Activated B cell treated with CpG ODN at 0.5 μM for 24 hours (primary cell): ENCODE measurements at regions not wholly inside any gene's neighbourhood (a gene's known extent, or its start where the extent isn't known, plus 50 kb on each side); places are given as distances from the start of the nearest gene placed in this dataset.

Experiments
- ATAC-seq: fragments of 200-7000 bp; cut with Tn5 transposase; one replicate; pipeline ENCODE4 v1.10.0; 2021; ENCODE audit warnings: low read depth, mild to moderate bottlenecking, moderate library complexity
- CTCF ChIA-PET: fragments of 350-600 bp; sonication (Branson Sonifier 250); formaldehyde crosslinking; loops from one replicate; lab custom pipeline; 2021; ENCODE audit warnings: antibody characterized with exemption; lab: Charles Lee
- POLR2A ChIA-PET: fragments of 350-600 bp; sonication (Branson Sonifier 250); formaldehyde crosslinking; loops from one replicate; lab custom pipeline; 2021; ENCODE audit warnings: antibody characterized with exemption; lab: Charles Lee
- DNase-seq: peaks from one replicate; pipeline ENCODE4 v3.0.0; 2022
- H3K27ac Mint-ChIP-seq: one replicate; pipeline ENCODE4 v1.8.0; 2020; ENCODE audit warnings: mixed read lengths
- H3K27me3 Mint-ChIP-seq: one replicate; pipeline ENCODE4 v1.8.0; 2021; ENCODE audit warnings: mixed read lengths
- H3K36me3 Mint-ChIP-seq: one replicate; pipeline ENCODE4 v1.8.0; 2021; ENCODE audit warnings: low read depth, mixed read lengths
- H3K4me1 Mint-ChIP-seq: one replicate; pipeline ENCODE4 v1.8.0; 2021; ENCODE audit warnings: mixed read lengths
- H3K4me3 Mint-ChIP-seq: one replicate; pipeline ENCODE4 v1.8.0; 2020; ENCODE audit warnings: mild to moderate bottlenecking, mixed read lengths
- H3K9me3 Mint-ChIP-seq: one replicate; pipeline ENCODE4 v1.8.0; 2020; ENCODE audit warnings: mixed read lengths
- intact Hi-C: fragments of 100-400 bp; cut with micrococcal nuclease; formaldehyde crosslinking; loops from one replicate; pipeline ENCODE4 v1.15.1; 2024
- TF ChIP-seq, protein P1 (sequence below): fragments of 200-600 bp; IDR thresholded peaks from one replicate; pipeline ENCODE4 v1.8.0; 2022; ENCODE audit warnings: antibody characterized with exemption, mild to moderate bottlenecking

DNA sequence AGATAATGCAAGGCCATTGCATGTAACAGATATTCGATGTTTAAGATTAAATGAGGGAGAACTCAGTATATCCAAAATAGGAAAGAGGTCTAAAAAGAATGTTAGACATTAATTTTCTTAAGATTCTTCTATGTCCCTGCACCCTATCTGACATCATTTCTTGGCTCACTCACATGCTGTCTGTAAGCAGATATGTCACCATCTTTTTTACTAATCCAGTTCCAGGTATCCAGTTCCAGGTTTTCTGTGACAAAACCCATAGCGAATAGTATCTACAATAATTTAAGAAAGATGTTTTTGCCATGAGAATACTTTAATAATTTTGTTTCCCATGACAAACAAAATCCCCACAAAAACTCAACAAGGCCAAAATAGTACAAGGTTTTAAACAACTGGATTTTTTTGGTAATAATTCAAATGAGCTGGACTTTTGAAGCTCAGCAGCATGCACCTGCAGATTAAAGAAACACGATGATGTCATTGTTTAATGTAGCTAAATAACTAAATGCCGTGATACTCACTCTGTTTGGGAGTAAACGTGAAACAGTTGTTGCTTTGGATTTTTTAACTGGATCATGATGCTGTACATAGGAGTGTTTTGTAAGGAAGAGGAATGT, 867.6 kb downstream of the EPHA3 start:
- DNase-seq (no peak), ATAC-seq (no peak)
- intact Hi-C loops: no loop called here
- Mint-ChIP-seq H3K36me3 (no peaks in the 10 kb centered on the region), H3K4me3 (no peak overlapping the region), H3K9me3 (no peaks in the 10 kb centered on the region), H3K27ac (no peak overlapping the region), H3K4me1 (no peaks in the 10 kb centered on the region), H3K27me3 (no peaks in the 10 kb centered on the region)
- ChIA-PET CTCF (no interaction called here), POLR2A (no interaction called here)
- TF ChIP-seq, protein P1, sequence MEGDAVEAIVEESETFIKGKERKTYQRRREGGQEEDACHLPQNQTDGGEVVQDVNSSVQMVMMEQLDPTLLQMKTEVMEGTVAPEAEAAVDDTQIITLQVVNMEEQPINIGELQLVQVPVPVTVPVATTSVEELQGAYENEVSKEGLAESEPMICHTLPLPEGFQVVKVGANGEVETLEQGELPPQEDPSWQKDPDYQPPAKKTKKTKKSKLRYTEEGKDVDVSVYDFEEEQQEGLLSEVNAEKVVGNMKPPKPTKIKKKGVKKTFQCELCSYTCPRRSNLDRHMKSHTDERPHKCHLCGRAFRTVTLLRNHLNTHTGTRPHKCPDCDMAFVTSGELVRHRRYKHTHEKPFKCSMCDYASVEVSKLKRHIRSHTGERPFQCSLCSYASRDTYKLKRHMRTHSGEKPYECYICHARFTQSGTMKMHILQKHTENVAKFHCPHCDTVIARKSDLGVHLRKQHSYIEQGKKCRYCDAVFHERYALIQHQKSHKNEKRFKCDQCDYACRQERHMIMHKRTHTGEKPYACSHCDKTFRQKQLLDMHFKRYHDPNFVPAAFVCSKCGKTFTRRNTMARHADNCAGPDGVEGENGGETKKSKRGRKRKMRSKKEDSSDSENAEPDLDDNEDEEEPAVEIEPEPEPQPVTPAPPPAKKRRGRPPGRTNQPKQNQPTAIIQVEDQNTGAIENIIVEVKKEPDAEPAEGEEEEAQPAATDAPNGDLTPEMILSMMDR: no peak

DNA sequence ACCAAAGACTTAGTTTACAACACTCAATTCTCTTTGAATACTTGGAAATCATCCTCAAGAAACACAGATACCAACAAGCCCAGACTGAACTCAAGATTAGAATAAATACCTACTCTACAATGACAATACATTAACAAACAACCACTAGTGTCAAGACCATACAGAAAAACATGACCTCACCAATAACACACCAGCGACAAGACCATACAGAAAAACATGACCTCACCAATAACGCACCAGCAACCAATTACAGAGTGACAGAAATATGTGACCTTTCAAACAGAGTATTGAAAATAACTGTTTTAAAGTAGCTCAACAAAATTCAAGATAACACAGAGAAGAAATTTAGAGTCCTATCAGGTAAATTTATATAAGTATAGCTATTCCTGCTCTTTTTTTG, 876.0 kb downstream of the EPHA3 start:
- no peak for DNase-seq
- POLR2A ChIA-PET: no interaction called here
- Mint-ChIP-seq H3K4me1 (no peaks in the 10 kb centered on the region), H3K4me3 (no peak overlapping the region), H3K36me3 (no peaks in the 10 kb centered on the region), H3K9me3 (peaks cover 9% of the 10 kb centered on the region), H3K27me3 (no peaks in the 10 kb centered on the region), H3K27ac (no peak overlapping the region)
- CTCF ChIA-PET: no interaction called here
- TF ChIP-seq, protein P1: no peak
- no peak for ATAC-seq
- intact Hi-C loops: no loop called here

DNA sequence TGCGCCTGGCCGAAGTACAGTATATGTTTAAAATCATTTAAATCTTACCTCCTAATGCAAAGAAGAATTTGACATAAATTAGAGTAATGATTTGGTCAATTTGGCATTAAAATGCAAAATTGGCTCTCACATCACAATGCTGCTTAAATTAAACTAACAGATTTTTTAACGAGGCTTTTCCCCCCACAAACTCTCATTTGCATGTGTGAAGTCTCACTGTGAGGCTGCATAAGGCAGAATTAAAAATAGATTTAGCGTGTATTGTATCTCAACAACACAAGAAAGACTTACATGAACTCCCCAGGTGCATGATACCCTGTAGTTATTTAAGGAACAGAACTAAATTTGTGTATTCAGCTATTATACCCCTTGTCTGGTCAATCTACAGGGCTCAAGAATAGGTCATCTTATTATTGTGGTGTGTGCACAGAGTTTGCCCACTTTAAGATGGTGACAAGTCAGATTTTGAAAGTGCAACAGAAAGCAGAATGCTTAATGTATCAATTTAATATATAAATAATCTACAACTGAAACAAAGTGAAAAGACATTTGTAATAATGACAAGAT, 897.9 kb downstream of the EPHA3 start:
- no peaks in the 10 kb centered on the region for H3K4me1 Mint-ChIP-seq
- H3K27ac Mint-ChIP-seq: no peak overlapping the region
- POLR2A ChIA-PET: no interaction called here
- TF ChIP-seq, protein P1: no peak
- ATAC-seq (no peak), DNase-seq (no peak)
- peaks cover 2% of the 10 kb centered on the region for H3K9me3 Mint-ChIP-seq
- H3K36me3 Mint-ChIP-seq: no peaks in the 10 kb centered on the region
- H3K27me3 Mint-ChIP-seq: no peaks in the 10 kb centered on the region
- H3K4me3 Mint-ChIP-seq: no peak overlapping the region
- intact Hi-C loops: no loop called here
- CTCF ChIA-PET: no interaction called here

- Mint-ChIP-seq H3K27ac (no peak overlapping the region), H3K4me1 (no peaks in the 10 kb centered on the region), H3K9me3 (no peaks in the 10 kb centered on the region), H3K36me3 (no peaks in the 10 kb centered on the region), H3K27me3 (no peaks in the 10 kb centered on the region), H3K4me3 (no peak overlapping the region)
- ATAC-seq: no peak
- POLR2A ChIA-PET: no interaction called here
- no peak for DNase-seq
- CTCF ChIA-PET: no interaction called here
- TF ChIP-seq, protein P1: no peak
- intact Hi-C loops: no loop called here
Measured at GRCh38 chr3:90007778-90008499, 900.5 kb downstream of the EPHA3 start.

- intact Hi-C loops: no loop called here
- Mint-ChIP-seq H3K4me1 (no peaks in the 10 kb centered on the region), H3K27ac (no peak overlapping the region), H3K4me3 (no peak overlapping the region), H3K27me3 (no peaks in the 10 kb centered on the region), H3K36me3 (no peaks in the 10 kb centered on the region), H3K9me3 (no peaks in the 10 kb centered on the region)
- ATAC-seq (no peak), DNase-seq (no peak)
- CTCF ChIA-PET: no interaction called here
- POLR2A ChIA-PET: no interaction called here
- TF ChIP-seq, protein P1: no peak
Measured at GRCh38 chr3:90010341-90010740, 902.9 kb downstream of the EPHA3 start.
